Smooth muscle cell (in vitro differentiated cells): ENCODE measurements at regions not wholly inside any gene's neighbourhood (a gene's known extent, or its start where the extent isn't known, plus 50 kb on each side); places are given as distances from the start of the nearest gene placed in this dataset.

ENCODE experiments used
- DNase-seq: peaks from one replicate; lab custom pipeline; 2025; ENCODE audit not compliant: unreplicated experiment; lab: John Stamatoyannopoulos, UW
- H2AFZ ChIP-seq: fragments of 200-600 bp; sonication (generic); 2 replicates; pipeline ENCODE4 v1.6.0; 2016; ENCODE audit warnings: antibody characterized with exemption, low read depth, mild to moderate bottlenecking
- H3F3A ChIP-seq: fragments of 200-600 bp; sonication (generic); 2 replicates; pipeline ENCODE4 v1.6.0; 2017; ENCODE audit warnings: antibody characterized with exemption, low read depth
- H3K27ac ChIP-seq: fragments of 200-600 bp; sonication (generic); 2 replicates; pipeline ENCODE4 v1.5.1; 2016; ENCODE audit warnings: low read depth, mild to moderate bottlenecking
- H3K27me3 ChIP-seq: fragments of 200-600 bp; sonication (generic); 2 replicates; pipeline ENCODE4 v1.6.1; 2016; ENCODE audit warnings: low read depth, mild to moderate bottlenecking
- H3K36me3 ChIP-seq: fragments of 200-600 bp; sonication (generic); 2 replicates; pipeline ENCODE4 v1.5.1; 2016; ENCODE audit warnings: low read depth
- H3K4me1 ChIP-seq: fragments of 200-600 bp; sonication (generic); 2 replicates; pipeline ENCODE4 v1.5.1; 2016; ENCODE audit warnings: low read depth
- H3K4me2 ChIP-seq: fragments of 200-600 bp; sonication (generic); 2 replicates; pipeline ENCODE4 v1.6.0; 2016; ENCODE audit warnings: mild to moderate bottlenecking
- H3K4me3 ChIP-seq: fragments of 200-600 bp; sonication (generic); 2 replicates; pipeline ENCODE4 v1.5.1; 2016; ENCODE audit warnings: mild to moderate bottlenecking
- H3K79me2 ChIP-seq: fragments of 200-600 bp; sonication (generic); 2 replicates; pipeline ENCODE4 v1.6.0; 2016; ENCODE audit warnings: low read depth, mild to moderate bottlenecking
- H3K9ac ChIP-seq: fragments of 200-600 bp; sonication (generic); 2 replicates; pipeline ENCODE4 v1.6.0; 2016; ENCODE audit warnings: low read depth
- H3K9me3 ChIP-seq: fragments of 200-600 bp; sonication (generic); replicated peaks from 2 replicates; pipeline ENCODE4 v1.5.1; 2016; ENCODE audit warnings: low read depth
- H4K20me1 ChIP-seq: fragments of 200-600 bp; sonication (generic); 2 replicates; pipeline ENCODE4 v1.6.0; 2016; ENCODE audit warnings: low read depth
- CTCF ChIP-seq: fragments of 200-600 bp; sonication (generic); IDR thresholded peaks from 2 replicates; pipeline ENCODE4 v1.5.1; 2017; ENCODE audit warnings: borderline replicate concordance, mild to moderate bottlenecking, antibody characterized with exemption; ENCODE audit not compliant: insufficient read depth, poor library complexity, severe bottlenecking
- WGBS: methylation state at CpG from one replicate; pipeline ENCODE4 v1.1.7; 2016; ENCODE audit warnings: low lambda C conversion rate; 5-methylcytosine and 5-hydroxymethylcytosine counted together

- H3K27ac ChIP-seq = no peak overlapping the region
- H2AFZ ChIP-seq = no peak overlapping the region
- no peaks in the 10 kb centered on the region for H3F3A ChIP-seq
- H3K9me3 ChIP-seq = no peaks in the 10 kb centered on the region
- no peak overlapping the region for H3K4me2 ChIP-seq
- DNase-seq = no peak
- 94% methylated on average over 8 of the region's 8 CpGs for WGBS
- no peaks in the 10 kb centered on the region for H3K36me3 ChIP-seq
- no peaks in the 10 kb centered on the region for H3K79me2 ChIP-seq
- no peak overlapping the region for H3K4me3 ChIP-seq
- TF ChIP-seq CTCF = no peak
- H3K4me1 ChIP-seq = no peaks in the 10 kb centered on the region
- no peaks in the 10 kb centered on the region for H4K20me1 ChIP-seq
- H3K27me3 ChIP-seq = no peaks in the 10 kb centered on the region
- no peak overlapping the region for H3K9ac ChIP-seq
Measured at GRCh38 chr1:221907166-221907932, 165.5 kb upstream of the DUSP10 start.

- no peak for TF ChIP-seq CTCF
- no peaks in the 10 kb centered on the region for H3F3A ChIP-seq
- DNase-seq = no peak
- no peak overlapping the region for H3K4me3 ChIP-seq
- H3K9ac ChIP-seq = no peak overlapping the region
- no peaks in the 10 kb centered on the region for H4K20me1 ChIP-seq
- H3K79me2 ChIP-seq = no peaks in the 10 kb centered on the region
- H3K27me3 ChIP-seq = no peaks in the 10 kb centered on the region
- no peak overlapping the region for H2AFZ ChIP-seq
- H3K27ac ChIP-seq = no peak overlapping the region
- H3K4me2 ChIP-seq = no peak overlapping the region
- WGBS = 89% methylated on average over 2 of the region's 2 CpGs
- H3K9me3 ChIP-seq = no peaks in the 10 kb centered on the region
- H3K4me1 ChIP-seq = no peaks in the 10 kb centered on the region
- H3K36me3 ChIP-seq = no peaks in the 10 kb centered on the region
Measured at GRCh38 chr1:221905802-221906201, 163.9 kb upstream of the DUSP10 start.

- no peaks in the 10 kb centered on the region for H3K4me1 ChIP-seq
- H3K9ac ChIP-seq = no peak overlapping the region
- H3K9me3 ChIP-seq = no peaks in the 10 kb centered on the region
- no peak overlapping the region for H3K4me3 ChIP-seq
- no peaks in the 10 kb centered on the region for H3K36me3 ChIP-seq
- no peaks in the 10 kb centered on the region for H3K27me3 ChIP-seq
- no peak for TF ChIP-seq CTCF
- DNase-seq = no peak
- H4K20me1 ChIP-seq = no peaks in the 10 kb centered on the region
- no peaks in the 10 kb centered on the region for H3F3A ChIP-seq
- no peaks in the 10 kb centered on the region for H3K79me2 ChIP-seq
- H2AFZ ChIP-seq = no peak overlapping the region
- H3K27ac ChIP-seq = no peak overlapping the region
- H3K4me2 ChIP-seq = no peak overlapping the region
- WGBS = 100% methylated on average over 2 of the region's 2 CpGs
Measured at GRCh38 chr1:221904319-221904718, 162.4 kb upstream of the DUSP10 start.

- Histone ChIP-seq H3K27me3 (no peaks in the 10 kb centered on the region), H3K9me3 (no peaks in the 10 kb centered on the region), H3K79me2 (no peaks in the 10 kb centered on the region), H2AFZ (no peak overlapping the region), H4K20me1 (no peaks in the 10 kb centered on the region), H3K4me3 (no peak overlapping the region), H3K4me2 (no peak overlapping the region), H3K36me3 (no peaks in the 10 kb centered on the region), H3K4me1 (no peaks in the 10 kb centered on the region), H3K9ac (no peak overlapping the region), H3F3A (no peaks in the 10 kb centered on the region), H3K27ac (no peak overlapping the region)
- TF ChIP-seq CTCF = no peak
- WGBS = 92% methylated on average over 6 of the region's 6 CpGs
- no peak for DNase-seq
Measured at GRCh38 chr1:221903594-221903993, 161.7 kb upstream of the DUSP10 start.
